ENCODE measurements at regions not wholly inside any gene's neighbourhood (a gene's known extent, or its start where the extent isn't known, plus 50 kb on each side); places are given as distances from the start of the nearest gene placed in this dataset.

DNA sequence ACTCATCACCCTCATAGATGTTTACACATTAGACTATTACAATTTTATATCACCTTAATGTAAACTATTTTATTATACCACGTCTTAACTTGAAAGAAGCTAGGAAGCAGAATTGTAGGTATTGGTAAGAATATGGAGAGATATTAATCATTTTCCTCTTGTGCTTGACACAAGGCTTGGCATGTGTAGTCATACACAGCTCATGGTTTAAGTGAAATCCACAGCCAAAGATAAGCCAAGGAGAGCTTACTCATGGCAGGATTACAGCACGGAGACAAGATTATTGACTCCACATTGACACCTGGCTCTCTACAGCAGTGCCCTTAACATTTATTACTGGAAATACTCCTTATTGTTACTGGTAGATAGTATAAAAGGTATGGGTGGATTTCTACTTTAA, 68.4 kb upstream of the ADGRL4 start:
- Histone ChIP-seq H3K27ac (ENCODE audit: low read depth in 2 of 2, low read length in 2 of 2) (no peak overlapping the region), H3K36me3 (ENCODE audit: control insufficient read depth in 2 of 2, insufficient read depth in 2 of 2, low read length in 2 of 2) (no peaks in the 10 kb centered on the region), H3K9me3 (ENCODE audit: control insufficient read depth in 2 of 2, low read length in 2 of 2) (no peaks in the 10 kb centered on the region), H3K4me1 (ENCODE audit: control insufficient read depth in 2 of 2, insufficient read depth in 2 of 2, low read length in 2 of 2) (peaks cover 0 to under 1% of the 10 kb centered on the region in 2 donors), H3K9ac (ENCODE audit: low read depth in 1 of 2, low read length in 2 of 2) (no peak overlapping the region), H3K4me3 (ENCODE audit: low read length in 2 of 2) (no peak overlapping the region), H3K27me3 (ENCODE audit: control insufficient read depth in 2 of 2, insufficient read depth in 2 of 2, low read length in 2 of 2) (no peaks in the 10 kb centered on the region)

GRCh38 chr1:79069828-79070227, 63.3 kb upstream of the ADGRL4 start:
- Histone ChIP-seq H3K27me3 (ENCODE audit: control insufficient read depth in 2 of 2, insufficient read depth in 2 of 2, low read length in 2 of 2) (no peaks in the 10 kb centered on the region), H3K27ac (ENCODE audit: low read depth in 2 of 2, low read length in 2 of 2) (no peak overlapping the region), H3K36me3 (ENCODE audit: control insufficient read depth in 2 of 2, insufficient read depth in 2 of 2, low read length in 2 of 2) (no peaks in the 10 kb centered on the region), H3K9ac (ENCODE audit: low read depth in 1 of 2, low read length in 2 of 2) (no peak overlapping the region), H3K4me3 (ENCODE audit: low read length in 2 of 2) (no peak overlapping the region), H3K4me1 (ENCODE audit: control insufficient read depth in 2 of 2, insufficient read depth in 2 of 2, low read length in 2 of 2) (no peaks in the 10 kb centered on the region), H3K9me3 (ENCODE audit: control insufficient read depth in 2 of 2, low read length in 2 of 2) (no peaks in the 10 kb centered on the region)

DNA sequence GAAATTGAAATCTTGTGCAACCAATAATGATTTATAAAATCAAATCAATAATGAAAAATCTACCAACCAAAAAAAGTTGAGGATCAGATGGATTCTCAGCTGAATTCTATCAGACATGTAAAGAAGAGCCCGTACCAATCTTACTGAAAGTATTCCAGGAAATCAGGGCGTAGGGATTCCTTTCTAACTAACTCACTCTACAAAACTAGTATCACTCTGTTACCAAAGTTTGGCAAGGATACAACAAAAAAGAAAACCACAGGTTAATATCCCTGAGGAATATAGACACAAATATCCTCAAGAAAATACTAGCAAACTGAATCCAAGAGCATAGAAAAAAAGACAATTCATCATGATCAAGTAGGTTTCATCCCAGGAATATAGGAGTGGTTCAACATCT, 52.8 kb upstream of the ADGRL4 start:
- Histone ChIP-seq H3K9ac (ENCODE audit: low read depth in 1 of 2, low read length in 2 of 2) (no peak overlapping the region), H3K4me1 (ENCODE audit: control insufficient read depth in 2 of 2, insufficient read depth in 2 of 2, low read length in 2 of 2) (no peaks in the 10 kb centered on the region), H3K27ac (ENCODE audit: low read depth in 2 of 2, low read length in 2 of 2) (no peak overlapping the region), H3K9me3 (ENCODE audit: control insufficient read depth in 2 of 2, low read length in 2 of 2) (no peaks in the 10 kb centered on the region), H3K4me3 (ENCODE audit: low read length in 2 of 2) (no peak overlapping the region), H3K27me3 (ENCODE audit: control insufficient read depth in 2 of 2, insufficient read depth in 2 of 2, low read length in 2 of 2) (no peaks in the 10 kb centered on the region), H3K36me3 (ENCODE audit: control insufficient read depth in 2 of 2, insufficient read depth in 2 of 2, low read length in 2 of 2) (no peaks in the 10 kb centered on the region)
